GM23248 (cell line): ENCODE measurements at regions not wholly inside any gene's neighbourhood (a gene's known extent, or its start where the extent isn't known, plus 50 kb on each side); places are given as distances from the start of the nearest gene placed in this dataset.

Experiments
- EZH2 ChIP-seq: fragments of 200-600 bp; sonication (generic); IDR thresholded peaks from 2 replicates; pipeline ENCODE4 v1.6.1; 2018; ENCODE audit warnings: antibody characterized with exemption, mild to moderate bottlenecking; ENCODE audit not compliant: insufficient read depth, poor library complexity, severe bottlenecking
- EZH2phosphoT487 ChIP-seq: fragments of 200-600 bp; sonication (generic); IDR thresholded peaks from 2 replicates; pipeline ENCODE4 v1.6.1; 2018; ENCODE audit warnings: antibody characterized with exemption, moderate library complexity, mild to moderate bottlenecking, low read depth; ENCODE audit not compliant: insufficient read depth

- TF ChIP-seq EZH2: no peak
- TF ChIP-seq EZH2phosphoT487: no peak
These were observed 119.1 kb upstream of the SLC25A36 start for GRCh38 chr3:140822401-140823047.
